GM23338 (cell line): ENCODE measurements at regions not wholly inside any gene's neighbourhood (a gene's known extent, or its start where the extent isn't known, plus 50 kb on each side); places are given as distances from the start of the nearest gene placed in this dataset.

Experiments used
- EZH2 ChIP-seq: fragments of 200-600 bp; sonication (generic); IDR thresholded peaks from one replicate; pipeline ENCODE4 v1.8.0; 2017; ENCODE audit warnings: antibody characterized with exemption, mild to moderate bottlenecking, low read depth; ENCODE audit not compliant: unreplicated experiment
- EZH2phosphoT487 ChIP-seq: fragments of 200-600 bp; sonication (generic); IDR thresholded peaks from one replicate; pipeline ENCODE4 v1.8.1; 2018; ENCODE audit warnings: antibody characterized with exemption; ENCODE audit not compliant: unreplicated experiment
- JUNB ChIP-seq: IDR thresholded peaks from one replicate; pipeline ENCODE4 v1.6.1; 2016; ENCODE audit warnings: antibody characterized with exemption; ENCODE audit not compliant: unreplicated experiment
- POLR2AphosphoS5 ChIP-seq: IDR thresholded peaks from 2 replicates; pipeline ENCODE4 v1.6.1; 2016; ENCODE audit warnings: antibody characterized with exemption, low read depth
- STAT1 ChIP-seq: IDR thresholded peaks from one replicate; pipeline ENCODE4 v1.6.1; 2016; ENCODE audit warnings: antibody characterized with exemption; ENCODE audit not compliant: unreplicated experiment
- ZNF114 ChIP-seq: fragments of 250-450 bp; sonication (Bioruptor Pico); IDR thresholded peaks from 2 replicates; pipeline ENCODE4 v1.5.0; 2020; ENCODE audit warnings: mild to moderate bottlenecking, moderate library complexity
- TF ChIP-seq, protein P1 (sequence below), 2 experiments: fragments of 200-600 bp in 1 of 2; sonication (generic) in 1 of 2; conservative IDR thresholded peaks; 2 replicates each; pipeline versions ENCODE4 v1.5.1 to v1.6.1; 2016 to 2017; ENCODE audit warnings: antibody characterized with exemption in 2 of 2, low read depth in 2 of 2, mild to moderate bottlenecking in 2 of 2, moderate library complexity in 1 of 2
- TF ChIP-seq, protein P2 (sequence below): IDR thresholded peaks from one replicate; pipeline ENCODE4 v1.6.1; 2018; ENCODE audit warnings: antibody characterized with exemption; ENCODE audit not compliant: unreplicated experiment

DNA sequence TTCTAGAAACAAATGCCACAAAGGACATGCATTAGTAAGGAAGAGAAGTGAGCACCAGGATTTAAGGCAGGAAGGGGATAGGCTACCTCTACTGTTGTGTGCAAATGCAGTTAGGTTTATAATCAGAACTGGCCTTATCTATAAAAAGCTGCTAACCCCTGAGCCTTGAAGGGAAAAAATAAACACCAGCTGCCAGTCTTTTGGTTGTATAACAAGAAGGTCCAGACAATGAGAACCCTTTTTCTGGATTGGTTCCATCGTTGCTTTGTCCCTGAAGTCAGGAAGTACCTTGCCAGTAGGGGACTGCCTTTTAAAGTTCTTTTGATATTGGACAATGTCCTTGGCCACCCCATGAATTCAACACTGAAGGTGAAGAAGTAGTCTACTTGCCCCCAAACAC lies 126.7 kb upstream of the OTUD4 start:
- TF ChIP-seq, protein P1, sequence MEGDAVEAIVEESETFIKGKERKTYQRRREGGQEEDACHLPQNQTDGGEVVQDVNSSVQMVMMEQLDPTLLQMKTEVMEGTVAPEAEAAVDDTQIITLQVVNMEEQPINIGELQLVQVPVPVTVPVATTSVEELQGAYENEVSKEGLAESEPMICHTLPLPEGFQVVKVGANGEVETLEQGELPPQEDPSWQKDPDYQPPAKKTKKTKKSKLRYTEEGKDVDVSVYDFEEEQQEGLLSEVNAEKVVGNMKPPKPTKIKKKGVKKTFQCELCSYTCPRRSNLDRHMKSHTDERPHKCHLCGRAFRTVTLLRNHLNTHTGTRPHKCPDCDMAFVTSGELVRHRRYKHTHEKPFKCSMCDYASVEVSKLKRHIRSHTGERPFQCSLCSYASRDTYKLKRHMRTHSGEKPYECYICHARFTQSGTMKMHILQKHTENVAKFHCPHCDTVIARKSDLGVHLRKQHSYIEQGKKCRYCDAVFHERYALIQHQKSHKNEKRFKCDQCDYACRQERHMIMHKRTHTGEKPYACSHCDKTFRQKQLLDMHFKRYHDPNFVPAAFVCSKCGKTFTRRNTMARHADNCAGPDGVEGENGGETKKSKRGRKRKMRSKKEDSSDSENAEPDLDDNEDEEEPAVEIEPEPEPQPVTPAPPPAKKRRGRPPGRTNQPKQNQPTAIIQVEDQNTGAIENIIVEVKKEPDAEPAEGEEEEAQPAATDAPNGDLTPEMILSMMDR (conservative IDR thresholded peaks at IDR 0.05; ENCODE audit: low read depth in 2 of 2): no peak
- TF ChIP-seq EZH2 (no peak), EZH2phosphoT487 (no peak), POLR2AphosphoS5 (no peak), STAT1 (no peak), JUNB (no peak), ZNF114 (CRISPR knock-in tag) (no peak)
- TF ChIP-seq, protein P2, sequence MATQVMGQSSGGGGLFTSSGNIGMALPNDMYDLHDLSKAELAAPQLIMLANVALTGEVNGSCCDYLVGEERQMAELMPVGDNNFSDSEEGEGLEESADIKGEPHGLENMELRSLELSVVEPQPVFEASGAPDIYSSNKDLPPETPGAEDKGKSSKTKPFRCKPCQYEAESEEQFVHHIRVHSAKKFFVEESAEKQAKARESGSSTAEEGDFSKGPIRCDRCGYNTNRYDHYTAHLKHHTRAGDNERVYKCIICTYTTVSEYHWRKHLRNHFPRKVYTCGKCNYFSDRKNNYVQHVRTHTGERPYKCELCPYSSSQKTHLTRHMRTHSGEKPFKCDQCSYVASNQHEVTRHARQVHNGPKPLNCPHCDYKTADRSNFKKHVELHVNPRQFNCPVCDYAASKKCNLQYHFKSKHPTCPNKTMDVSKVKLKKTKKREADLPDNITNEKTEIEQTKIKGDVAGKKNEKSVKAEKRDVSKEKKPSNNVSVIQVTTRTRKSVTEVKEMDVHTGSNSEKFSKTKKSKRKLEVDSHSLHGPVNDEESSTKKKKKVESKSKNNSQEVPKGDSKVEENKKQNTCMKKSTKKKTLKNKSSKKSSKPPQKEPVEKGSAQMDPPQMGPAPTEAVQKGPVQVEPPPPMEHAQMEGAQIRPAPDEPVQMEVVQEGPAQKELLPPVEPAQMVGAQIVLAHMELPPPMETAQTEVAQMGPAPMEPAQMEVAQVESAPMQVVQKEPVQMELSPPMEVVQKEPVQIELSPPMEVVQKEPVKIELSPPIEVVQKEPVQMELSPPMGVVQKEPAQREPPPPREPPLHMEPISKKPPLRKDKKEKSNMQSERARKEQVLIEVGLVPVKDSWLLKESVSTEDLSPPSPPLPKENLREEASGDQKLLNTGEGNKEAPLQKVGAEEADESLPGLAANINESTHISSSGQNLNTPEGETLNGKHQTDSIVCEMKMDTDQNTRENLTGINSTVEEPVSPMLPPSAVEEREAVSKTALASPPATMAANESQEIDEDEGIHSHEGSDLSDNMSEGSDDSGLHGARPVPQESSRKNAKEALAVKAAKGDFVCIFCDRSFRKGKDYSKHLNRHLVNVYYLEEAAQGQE: no peak
